GM20000 (cell line): ENCODE measurements at regions not wholly inside any gene's neighbourhood (a gene's known extent, or its start where the extent isn't known, plus 50 kb on each side); places are given as distances from the start of the nearest gene placed in this dataset.

Experiments used
- DNase-seq: peaks from one replicate; pipeline ENCODE4 v3.0.0; 2012; ENCODE audit warnings: low spot score
- TF ChIP-seq, protein P1 (sequence below): IDR thresholded peaks from 2 replicates; pipeline ENCODE4 v1.5.1; 2012; ENCODE audit warnings: mild to moderate bottlenecking, control low read depth; ENCODE audit errors: extremely low read depth, missing control alignments

DNA sequence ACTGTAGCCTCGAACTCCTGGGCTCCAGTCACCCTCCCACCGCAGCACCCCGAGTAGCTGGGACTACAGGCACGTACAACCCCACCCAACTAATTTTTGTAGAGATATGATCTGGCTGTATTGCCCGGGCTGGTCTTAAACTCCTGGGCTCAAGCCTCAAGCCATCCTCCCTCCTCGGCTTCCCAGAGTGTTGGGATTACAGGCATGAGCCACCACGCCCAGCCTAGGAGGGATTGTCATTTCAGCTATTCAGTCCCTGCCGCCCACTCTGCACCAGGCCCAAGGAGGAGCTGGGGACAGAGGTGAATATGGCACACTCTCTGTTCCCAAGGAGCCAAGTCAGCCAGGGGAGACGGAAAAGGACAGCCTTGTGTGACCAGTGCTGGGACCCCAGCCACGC, 256.2 kb downstream of the PARN start:
- no peak for DNase-seq
- TF ChIP-seq, protein P1, sequence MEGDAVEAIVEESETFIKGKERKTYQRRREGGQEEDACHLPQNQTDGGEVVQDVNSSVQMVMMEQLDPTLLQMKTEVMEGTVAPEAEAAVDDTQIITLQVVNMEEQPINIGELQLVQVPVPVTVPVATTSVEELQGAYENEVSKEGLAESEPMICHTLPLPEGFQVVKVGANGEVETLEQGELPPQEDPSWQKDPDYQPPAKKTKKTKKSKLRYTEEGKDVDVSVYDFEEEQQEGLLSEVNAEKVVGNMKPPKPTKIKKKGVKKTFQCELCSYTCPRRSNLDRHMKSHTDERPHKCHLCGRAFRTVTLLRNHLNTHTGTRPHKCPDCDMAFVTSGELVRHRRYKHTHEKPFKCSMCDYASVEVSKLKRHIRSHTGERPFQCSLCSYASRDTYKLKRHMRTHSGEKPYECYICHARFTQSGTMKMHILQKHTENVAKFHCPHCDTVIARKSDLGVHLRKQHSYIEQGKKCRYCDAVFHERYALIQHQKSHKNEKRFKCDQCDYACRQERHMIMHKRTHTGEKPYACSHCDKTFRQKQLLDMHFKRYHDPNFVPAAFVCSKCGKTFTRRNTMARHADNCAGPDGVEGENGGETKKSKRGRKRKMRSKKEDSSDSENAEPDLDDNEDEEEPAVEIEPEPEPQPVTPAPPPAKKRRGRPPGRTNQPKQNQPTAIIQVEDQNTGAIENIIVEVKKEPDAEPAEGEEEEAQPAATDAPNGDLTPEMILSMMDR: no peak

DNA sequence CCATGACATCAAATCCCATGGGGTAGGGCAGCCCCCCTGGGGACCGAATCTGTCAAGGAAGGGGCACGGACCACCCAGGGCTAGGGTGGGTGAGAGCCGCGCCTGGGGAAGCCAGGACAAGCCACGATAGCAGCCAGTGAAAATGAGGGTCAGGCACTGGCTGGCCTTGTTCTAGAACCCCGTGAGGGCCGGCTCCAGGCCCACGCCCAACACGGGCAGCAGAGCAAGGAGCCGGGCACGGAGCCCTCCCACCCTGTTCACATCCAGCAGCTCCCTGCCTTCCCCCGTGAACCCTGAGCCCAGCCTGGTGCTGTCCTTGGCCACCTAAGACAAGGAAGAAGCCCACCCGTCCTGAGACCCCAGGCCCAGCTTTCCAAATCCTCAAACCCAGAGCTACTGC, 256.7 kb downstream of the PARN start:
- TF ChIP-seq, protein P1: no peak
- no peak for DNase-seq

DNA sequence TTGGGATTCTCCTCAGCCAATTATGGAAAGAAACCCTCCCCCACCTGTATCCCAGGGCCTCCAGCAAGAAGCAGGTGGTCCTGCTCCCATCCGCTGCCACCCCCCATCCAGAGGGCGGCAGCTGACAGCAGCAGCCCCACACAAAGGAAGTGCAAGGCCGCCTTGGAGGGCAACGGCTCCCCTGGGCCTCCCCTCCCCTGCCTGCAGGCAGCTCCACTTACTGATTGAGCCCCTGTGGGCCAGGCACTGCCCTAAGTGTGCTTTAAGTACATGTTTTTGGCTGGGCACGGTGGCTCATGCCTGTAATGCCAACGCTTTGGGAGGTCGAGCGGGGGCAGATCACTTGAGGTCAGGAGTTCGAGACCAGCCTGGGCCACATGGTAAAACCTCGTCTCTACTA, 257.6 kb downstream of the PARN start:
- TF ChIP-seq, protein P1: no peak

DNA sequence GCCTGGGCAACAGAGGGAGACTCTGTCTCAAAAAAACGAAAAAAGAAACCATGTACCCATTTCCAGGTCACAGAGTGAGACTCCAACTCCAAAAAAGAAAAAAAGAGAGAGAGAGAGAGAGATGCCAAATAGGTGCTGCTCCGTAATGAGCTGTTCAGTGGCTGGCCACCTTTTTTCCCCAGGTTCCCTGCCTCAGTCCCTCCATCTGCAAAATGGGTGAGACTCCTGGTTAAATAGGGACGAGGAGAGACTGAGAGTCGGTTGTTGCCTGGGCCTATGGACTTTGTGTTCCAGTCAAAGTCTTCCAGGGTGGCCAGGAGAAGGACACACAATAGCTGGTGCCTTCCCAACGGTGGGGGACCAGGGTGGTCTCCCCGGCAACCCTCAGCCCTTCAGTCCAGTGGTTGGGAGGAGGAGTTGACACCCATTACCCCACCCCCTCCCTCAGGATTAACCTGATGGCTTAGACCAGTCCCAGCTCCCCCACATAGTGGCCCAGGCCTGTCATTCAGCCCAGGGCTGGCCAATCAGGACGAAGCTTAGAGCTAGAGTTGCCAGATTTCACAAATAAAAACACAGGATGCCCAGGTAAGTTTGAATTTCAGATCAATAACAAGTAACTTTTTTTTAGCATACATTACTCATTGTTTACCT, 258.2 kb downstream of the PARN start:
- TF ChIP-seq, protein P1: no peak
- DNase-seq: no peak

More for the DNA sequence above, 257.6 kb downstream of the PARN start:
- no peak for DNase-seq

DNA sequence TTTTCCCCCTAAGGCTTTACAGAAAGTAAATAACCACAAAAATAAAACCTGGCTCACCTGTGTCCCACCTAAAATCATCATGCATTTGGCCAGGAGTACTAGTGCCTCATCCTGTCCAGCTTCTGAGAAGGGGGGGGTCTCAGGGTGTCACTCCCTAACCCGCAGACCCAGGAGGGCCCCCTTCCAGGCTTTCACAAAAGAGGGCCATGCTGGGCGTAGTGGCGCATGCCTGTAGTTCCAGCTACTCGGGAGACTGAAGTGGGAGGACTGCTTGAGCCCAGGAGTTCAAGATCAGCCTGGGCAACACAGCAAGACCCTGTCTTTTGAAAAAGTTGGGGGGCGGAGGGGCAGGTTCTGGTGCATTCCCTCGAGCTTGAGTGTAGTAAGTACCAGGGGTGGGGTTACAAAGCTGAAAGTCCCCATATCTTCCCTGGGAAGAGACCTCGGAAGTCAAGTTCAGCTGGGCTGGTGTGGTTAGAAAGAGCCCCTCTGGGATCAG, 259.3 kb downstream of the PARN start:
- DNase-seq: no peak
- TF ChIP-seq, protein P1: no peak

DNA sequence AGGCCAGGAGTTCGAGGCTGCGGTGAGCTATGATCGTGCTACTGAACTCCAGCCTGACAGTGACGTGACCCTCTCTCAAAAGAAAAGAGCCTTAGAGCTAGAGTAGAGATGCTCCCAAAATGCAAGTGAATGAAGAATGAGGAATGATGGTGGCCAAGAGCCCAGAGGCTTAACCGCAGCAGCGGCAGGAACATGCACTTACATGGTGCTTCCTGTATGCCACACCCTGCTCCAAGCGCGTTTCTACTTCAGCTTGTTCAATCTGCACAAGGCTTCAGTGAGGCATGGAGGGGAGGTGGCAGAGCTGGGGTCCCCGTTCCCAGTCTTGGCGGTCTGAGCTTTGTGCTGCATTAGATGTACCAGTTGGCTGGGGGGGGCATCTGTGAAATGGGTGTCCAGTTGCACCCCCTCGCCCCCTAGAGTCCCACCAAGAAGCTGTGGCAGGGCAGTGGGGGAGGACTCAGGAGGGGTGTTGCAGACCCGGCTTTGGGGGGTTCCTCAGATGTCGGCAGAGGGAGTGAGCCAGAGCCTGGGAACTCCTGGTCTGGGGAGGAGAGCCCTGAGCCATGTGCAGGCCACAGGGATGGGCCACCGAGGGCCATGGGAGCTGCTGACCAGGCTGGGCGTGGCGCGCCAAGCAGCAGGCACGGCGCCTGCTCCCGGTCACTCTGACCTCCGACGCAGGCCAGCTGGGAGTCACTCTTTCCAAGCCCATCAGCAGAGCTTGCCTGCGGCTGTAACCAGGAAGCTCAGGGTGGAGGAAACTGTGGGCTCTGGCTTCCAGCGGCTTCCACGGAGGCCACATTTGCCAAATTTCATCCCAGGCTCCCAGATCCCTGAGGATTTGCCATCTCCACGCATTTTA, 260.1 kb downstream of the PARN start:
- TF ChIP-seq, protein P1: no peak
- no peak for DNase-seq

DNA sequence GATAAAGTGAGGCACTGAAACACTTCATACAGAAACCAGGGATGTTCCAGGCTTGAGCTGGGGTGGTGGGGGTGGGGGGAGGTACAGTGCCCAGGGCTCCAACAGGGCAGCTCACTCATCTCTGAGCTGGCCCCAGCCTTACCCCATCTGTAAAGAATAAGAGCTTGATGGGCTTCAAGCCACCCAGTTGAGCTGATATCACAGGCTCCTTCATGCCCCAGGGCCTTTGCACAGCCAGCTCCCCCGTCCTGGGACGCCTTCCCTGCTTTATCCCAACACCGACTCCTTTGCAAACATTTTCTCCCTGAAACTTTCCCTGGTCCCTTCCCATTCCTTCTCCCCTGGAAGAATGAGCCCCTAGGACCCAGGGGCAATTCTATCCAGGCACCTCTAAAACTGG, 261.7 kb downstream of the PARN start:
- no peak for DNase-seq
- TF ChIP-seq, protein P1: no peak
